ENCODE measurements at regions not wholly inside any gene's neighbourhood (a gene's known extent, or its start where the extent isn't known, plus 50 kb on each side); places are given as distances from the start of the nearest gene placed in this dataset.

DNA sequence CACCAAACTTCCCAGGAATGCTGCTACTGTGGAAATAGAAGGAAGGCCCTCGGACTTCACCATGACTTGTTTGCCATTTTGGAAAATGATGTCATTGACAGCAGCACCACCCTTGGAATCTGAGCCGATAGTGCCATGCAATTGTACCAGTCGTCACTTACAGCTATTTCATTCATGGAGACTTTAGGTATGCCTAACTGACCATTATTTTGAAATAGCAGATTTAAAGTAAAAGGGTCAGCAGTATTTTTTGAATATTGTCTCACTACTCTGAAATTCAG is 66.0 kb upstream of the ARL8B start:
- TF ChIP-seq ZFX (IDR thresholded peaks at IDR 0.05; ENCODE audit: borderline replicate concordance) (no peak), CTCF (IDR thresholded peaks at IDR 0.05) (no peak)

GRCh38 chr3:5057272-5057671 is 64.8 kb upstream of the ARL8B start:
- no peak for TF ChIP-seq CTCF (IDR thresholded peaks at IDR 0.05)
- no peak for TF ChIP-seq ZFX (IDR thresholded peaks at IDR 0.05; ENCODE audit: borderline replicate concordance)
- no peak overlapping the region for H3K27ac ChIP-seq

More for the DNA sequence above, 66.0 kb upstream of the ARL8B start:
- H3K27ac ChIP-seq: no peak overlapping the region

GRCh38 chr3:5057857-5058324 is 64.2 kb upstream of the ARL8B start:
- TF ChIP-seq ZFX (IDR thresholded peaks at IDR 0.05; ENCODE audit: borderline replicate concordance) (no peak), CTCF (IDR thresholded peaks at IDR 0.05) (peak; percentile 75)
- H3K27ac ChIP-seq: no peak overlapping the region

DNA sequence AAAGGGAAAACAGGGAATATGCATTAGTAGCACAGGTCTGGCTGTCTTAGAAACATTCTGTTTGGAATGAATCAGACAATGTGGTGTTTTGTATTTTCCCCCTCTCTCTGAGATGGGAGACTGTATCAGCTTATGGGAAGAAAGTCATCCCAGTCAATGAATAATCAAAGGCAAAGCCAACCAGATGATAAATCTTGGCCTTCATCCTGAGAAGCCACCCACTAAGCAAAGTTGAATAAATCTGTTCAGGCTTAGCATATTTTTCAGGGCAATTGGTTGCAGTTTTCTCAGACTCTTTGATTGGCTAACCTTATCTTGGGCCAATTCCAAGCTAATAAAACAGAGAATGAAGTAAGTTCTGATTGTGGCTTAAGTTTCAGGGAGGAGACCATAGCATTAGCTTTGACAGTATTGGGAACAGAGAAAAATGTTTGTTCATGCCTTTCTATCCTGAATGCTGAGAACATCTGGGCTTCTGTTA is 63.6 kb upstream of the ARL8B start:
- TF ChIP-seq CTCF (IDR thresholded peaks at IDR 0.05) (no peak), ZFX (IDR thresholded peaks at IDR 0.05; ENCODE audit: borderline replicate concordance) (no peak)
- H3K27ac ChIP-seq: no peak overlapping the region

- no peak overlapping the region for H3K27ac ChIP-seq
- TF ChIP-seq CTCF (IDR thresholded peaks at IDR 0.05) (no peak), ZFX (IDR thresholded peaks at IDR 0.05; ENCODE audit: borderline replicate concordance) (no peak)
Observed at GRCh38 chr3:5059782-5060181, 62.3 kb upstream of the ARL8B start.

DNA sequence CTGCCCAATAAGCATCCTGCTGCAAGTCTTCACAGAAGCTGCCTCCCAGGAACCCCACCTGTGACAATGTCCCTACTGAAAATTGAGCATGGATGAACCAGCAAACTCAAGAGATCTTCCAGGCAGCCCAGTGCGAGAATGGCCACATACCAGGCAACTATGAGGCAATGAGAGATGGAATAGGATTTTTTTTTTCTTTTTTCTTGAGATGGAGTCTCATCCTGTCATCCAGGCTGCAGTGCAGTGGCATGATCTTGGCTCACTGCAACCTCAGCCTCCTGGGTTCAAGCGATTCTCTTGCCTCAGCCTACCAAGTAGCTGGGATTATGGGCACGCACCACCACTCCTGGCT is 60.9 kb upstream of the ARL8B start:
- no peak overlapping the region for H3K27ac ChIP-seq
- no peak for TF ChIP-seq ZFX (IDR thresholded peaks at IDR 0.05; ENCODE audit: borderline replicate concordance)
- no peak for TF ChIP-seq CTCF (IDR thresholded peaks at IDR 0.05)

DNA sequence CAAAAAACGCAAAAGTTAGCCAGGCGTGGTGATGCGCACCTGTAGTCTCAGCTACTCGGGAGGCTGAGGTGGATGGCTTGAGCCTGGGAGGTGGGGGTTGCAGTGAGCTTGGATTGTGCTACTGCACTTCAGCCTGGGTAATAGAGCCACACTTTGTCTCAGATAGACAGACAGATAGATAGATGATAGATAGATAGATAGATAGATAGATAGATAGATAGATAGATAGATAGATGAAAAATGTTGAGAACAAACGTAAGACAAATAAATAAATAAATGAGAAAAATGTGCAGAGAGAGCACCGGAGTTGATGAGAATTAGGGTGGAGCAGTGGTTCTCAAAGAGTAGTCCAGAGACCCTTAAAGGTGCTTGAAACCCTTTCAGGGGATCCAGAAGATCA is 58.4 kb upstream of the ARL8B start:
- TF ChIP-seq CTCF (IDR thresholded peaks at IDR 0.05) (no peak), ZFX (IDR thresholded peaks at IDR 0.05; ENCODE audit: borderline replicate concordance) (no peak)
- no peak overlapping the region for H3K27ac ChIP-seq
